ENCODE measurements at regions not wholly inside any gene's neighbourhood (a gene's known extent, or its start where the extent isn't known, plus 50 kb on each side); places are given as distances from the start of the nearest gene placed in this dataset.
"Not testable (repeated sequence)": the region's sequence is repeated elsewhere in the genome, so short reads cannot be mapped to it uniquely, and the experiment has no call there.

DNA sequence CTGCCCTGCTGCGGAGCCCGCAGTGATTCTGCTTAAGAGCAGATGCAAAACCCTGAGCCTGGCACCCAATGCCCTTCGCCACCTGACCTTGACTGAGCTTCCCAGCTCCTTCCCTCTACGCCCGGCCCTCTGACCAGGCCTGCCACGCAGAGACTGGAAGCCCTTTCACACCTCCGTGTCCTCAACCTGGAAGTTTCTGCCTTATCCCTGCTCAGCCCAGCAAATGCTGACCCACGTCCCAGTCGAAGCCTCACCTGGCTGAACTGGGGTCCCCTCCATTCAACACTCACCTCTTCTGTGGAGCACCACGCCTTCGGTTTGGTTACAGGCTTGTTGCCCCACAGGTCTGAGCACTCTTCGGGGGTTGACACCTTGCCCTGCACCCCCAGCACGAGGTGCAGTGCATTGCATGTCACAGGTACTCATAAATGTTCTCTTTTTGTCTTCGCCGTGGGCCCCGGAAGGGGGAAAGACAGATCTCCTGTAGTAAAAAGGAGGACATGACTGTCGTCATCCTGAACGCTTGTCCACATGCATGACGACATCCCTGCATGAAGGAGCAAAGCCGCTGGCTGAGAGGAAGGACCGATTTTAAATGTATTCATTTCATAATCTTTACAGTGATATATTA, 153.6 kb upstream of the TNRC6C start:
- no peak overlapping the region for H3K4me3 ChIP-seq (ENCODE audit: low read depth, low read length)
- peaks cover 37% of the 10 kb centered on the region for H3K27me3 ChIP-seq (ENCODE audit: control insufficient read depth, insufficient read depth, low read length)
- no peak for DNase-seq (ENCODE audit: low read depth)
- H3K36me3 ChIP-seq (ENCODE audit: control insufficient read depth, insufficient read depth, low read length), result no peaks in the 10 kb centered on the region
- TF ChIP-seq, protein P1, sequence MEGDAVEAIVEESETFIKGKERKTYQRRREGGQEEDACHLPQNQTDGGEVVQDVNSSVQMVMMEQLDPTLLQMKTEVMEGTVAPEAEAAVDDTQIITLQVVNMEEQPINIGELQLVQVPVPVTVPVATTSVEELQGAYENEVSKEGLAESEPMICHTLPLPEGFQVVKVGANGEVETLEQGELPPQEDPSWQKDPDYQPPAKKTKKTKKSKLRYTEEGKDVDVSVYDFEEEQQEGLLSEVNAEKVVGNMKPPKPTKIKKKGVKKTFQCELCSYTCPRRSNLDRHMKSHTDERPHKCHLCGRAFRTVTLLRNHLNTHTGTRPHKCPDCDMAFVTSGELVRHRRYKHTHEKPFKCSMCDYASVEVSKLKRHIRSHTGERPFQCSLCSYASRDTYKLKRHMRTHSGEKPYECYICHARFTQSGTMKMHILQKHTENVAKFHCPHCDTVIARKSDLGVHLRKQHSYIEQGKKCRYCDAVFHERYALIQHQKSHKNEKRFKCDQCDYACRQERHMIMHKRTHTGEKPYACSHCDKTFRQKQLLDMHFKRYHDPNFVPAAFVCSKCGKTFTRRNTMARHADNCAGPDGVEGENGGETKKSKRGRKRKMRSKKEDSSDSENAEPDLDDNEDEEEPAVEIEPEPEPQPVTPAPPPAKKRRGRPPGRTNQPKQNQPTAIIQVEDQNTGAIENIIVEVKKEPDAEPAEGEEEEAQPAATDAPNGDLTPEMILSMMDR (IDR thresholded peaks at IDR 0.05; ENCODE audit: insufficient read depth, low read length, poor library complexity, severe bottlenecking), result no peak

DNA sequence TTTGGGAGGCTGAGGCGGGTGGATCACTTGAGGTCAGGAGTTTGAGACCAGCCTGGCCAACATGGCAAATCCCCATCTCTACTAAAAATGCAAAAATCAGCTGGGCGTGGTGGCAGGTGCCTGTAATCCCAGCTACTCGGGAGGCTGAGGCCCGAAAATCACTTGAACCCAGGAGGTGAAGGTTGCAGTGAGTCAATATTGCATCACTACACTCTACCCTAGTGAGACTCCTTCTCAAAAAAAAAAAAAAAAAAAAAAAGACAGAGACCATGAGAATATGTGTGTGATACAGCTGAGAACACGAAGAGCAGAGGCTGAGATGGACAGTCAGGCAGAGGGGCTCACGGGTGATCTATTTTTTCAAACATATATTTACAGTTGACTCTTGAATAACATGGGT, 152.5 kb upstream of the TNRC6C start:
- not testable (repeated sequence) for H3K4me3 ChIP-seq (ENCODE audit: low read depth, low read length); DNase-seq (ENCODE audit: low read depth); H3K36me3 ChIP-seq (ENCODE audit: control insufficient read depth, insufficient read depth, low read length)
- peaks cover 34% of the 10 kb centered on the region for H3K27me3 ChIP-seq (ENCODE audit: control insufficient read depth, insufficient read depth, low read length)

DNA sequence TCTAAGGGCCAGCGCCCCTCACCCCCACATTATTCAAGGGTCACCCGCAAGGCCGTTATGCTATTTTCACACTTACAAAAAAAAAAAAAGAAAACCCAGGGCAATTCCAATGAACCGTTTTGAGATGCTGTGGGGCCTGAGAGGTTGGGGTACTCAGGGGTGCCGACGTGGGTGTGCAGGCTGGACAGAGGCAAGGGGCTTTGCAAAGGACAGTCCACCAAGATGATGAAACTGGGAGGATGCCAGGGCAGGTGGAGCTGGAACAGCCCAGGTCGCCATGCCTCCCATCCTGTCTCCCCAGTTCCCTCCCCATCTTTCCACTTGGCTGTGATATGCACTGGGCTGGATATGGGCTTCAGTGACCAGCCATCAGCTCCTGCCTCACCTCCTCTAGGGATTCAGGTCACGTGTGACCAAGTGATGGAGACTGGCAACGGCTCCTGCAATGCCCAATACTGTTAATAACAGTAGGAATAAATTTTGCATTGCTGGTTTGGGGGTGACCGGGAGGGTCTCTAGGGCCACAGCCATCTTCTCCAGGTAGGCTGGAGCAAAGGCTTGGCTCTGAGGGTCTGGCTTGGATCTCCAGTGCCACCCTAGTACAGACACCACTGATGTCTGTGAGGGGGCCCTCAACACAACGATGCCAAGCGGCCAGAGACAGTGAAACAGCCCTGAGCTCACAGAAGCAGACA, 151.3 kb upstream of the TNRC6C start:
- Histone ChIP-seq H3K4me3 (ENCODE audit: low read depth, low read length) (no peak overlapping the region), H3K36me3 (ENCODE audit: control insufficient read depth, insufficient read depth, low read length) (no peaks in the 10 kb centered on the region), H3K27me3 (ENCODE audit: control insufficient read depth, insufficient read depth, low read length) (peaks cover 24% of the 10 kb centered on the region)
- no peak for DNase-seq (ENCODE audit: low read depth)
- TF ChIP-seq, protein P1 (IDR thresholded peaks at IDR 0.05; ENCODE audit: insufficient read depth, low read length, poor library complexity, severe bottlenecking), result no peak

DNA sequence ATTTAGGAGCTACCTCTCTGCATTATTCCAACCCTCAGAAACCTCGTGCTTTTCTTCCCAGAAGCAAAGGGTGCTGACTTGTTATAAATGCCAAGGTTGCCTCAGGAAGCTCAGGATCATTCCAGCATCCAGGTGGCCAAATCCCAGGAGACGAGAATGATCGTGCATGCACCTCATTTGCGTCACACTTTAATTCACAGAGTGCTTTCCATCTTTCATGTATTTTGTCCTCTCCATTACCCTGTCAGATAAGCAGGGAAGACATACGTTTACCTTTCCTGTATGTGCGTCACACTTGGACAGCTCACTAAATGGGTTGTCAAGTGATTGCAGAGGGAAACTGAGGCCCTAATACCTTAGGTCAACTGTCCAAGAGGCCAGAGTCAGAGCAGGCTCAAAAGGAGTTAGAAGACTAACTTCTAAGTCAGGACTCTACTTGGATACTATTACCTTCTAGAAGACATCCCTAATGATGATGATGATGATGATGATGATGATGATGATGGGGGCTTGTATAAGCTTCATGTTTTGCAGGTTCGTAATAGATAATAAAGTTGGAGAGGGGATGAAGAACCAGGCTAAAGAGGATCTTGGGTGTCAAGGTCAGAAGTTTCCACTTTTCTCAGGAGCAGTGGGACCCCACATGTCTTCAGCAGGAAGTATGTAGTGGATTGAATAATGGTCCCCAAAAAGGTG, 150.6 kb upstream of the TNRC6C start:
- Histone ChIP-seq H3K36me3 (ENCODE audit: control insufficient read depth, insufficient read depth, low read length) (no peaks in the 10 kb centered on the region), H3K4me3 (ENCODE audit: low read depth, low read length) (no peak overlapping the region), H3K27me3 (ENCODE audit: control insufficient read depth, insufficient read depth, low read length) (peaks cover 17% of the 10 kb centered on the region)
- DNase-seq (ENCODE audit: low read depth), result no peak
- TF ChIP-seq, protein P1 (IDR thresholded peaks at IDR 0.05; ENCODE audit: insufficient read depth, low read length, poor library complexity, severe bottlenecking), result no peak

DNA sequence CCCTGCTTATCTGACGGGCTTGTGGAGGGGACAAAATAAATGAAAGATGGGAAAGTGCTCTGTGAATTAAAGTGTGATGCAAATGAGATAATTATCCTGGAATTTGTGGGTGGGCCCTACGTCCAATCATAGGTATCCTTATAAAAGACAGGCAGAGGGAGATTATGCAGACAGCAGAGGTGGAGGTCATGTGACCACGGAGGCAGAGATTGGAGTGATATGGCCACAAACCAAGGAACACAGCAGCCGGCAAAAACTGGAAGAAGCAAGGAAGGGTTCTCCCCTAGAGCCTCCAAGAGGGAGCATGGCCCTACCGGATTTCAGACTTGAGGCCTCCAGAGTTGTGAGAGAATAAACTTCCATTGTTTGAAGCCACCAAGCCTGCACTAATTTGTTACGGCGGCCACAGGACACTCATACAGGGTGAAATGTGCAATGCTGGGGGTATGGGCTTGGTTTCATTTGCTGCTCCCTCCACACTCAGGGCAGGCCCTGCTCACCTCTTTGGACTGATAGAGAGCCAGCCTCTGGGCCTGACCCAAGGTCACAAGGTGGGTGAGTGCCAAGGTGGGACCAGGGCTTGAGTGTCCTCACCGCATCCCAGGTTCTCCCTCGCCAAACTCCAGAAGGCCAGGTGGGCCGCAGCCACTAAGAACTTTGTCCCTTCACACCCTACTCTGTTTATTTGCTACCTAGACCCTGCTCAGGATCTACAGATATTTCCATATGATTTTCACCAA, 149.6 kb upstream of the TNRC6C start:
- H3K4me3 ChIP-seq (ENCODE audit: low read depth, low read length), result no peak overlapping the region
- H3K27me3 ChIP-seq (ENCODE audit: control insufficient read depth, insufficient read depth, low read length), result peaks cover 8% of the 10 kb centered on the region
- no peaks in the 10 kb centered on the region for H3K36me3 ChIP-seq (ENCODE audit: control insufficient read depth, insufficient read depth, low read length)
- DNase-seq (ENCODE audit: low read depth), result no peak
- TF ChIP-seq, protein P1 (IDR thresholded peaks at IDR 0.05; ENCODE audit: insufficient read depth, low read length, poor library complexity, severe bottlenecking), result no peak

DNA sequence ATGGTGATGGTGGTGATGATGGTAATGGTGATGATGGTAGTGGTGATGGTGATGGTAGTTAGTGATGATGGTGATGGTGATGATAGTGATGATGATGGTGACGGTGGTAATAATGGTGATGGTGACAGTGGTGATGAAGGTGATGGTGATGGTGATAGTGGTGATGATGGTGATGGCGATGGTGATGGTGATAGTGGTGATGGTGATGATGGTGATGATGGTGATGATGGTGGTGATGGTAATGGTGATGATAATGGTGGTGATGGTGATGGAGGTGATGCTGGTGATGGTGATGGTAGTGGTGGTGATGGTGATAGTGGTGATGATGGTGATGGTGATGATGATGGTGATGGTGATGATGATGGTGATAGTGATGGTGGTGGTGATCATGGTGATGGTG, 148.7 kb upstream of the TNRC6C start:
- H3K36me3 ChIP-seq (ENCODE audit: control insufficient read depth, insufficient read depth, low read length), result no peaks in the 10 kb centered on the region
- TF ChIP-seq, protein P1 (IDR thresholded peaks at IDR 0.05; ENCODE audit: insufficient read depth, low read length, poor library complexity, severe bottlenecking), result no peak
- no peak overlapping the region for H3K4me3 ChIP-seq (ENCODE audit: low read depth, low read length)
- peaks cover 3% of the 10 kb centered on the region for H3K27me3 ChIP-seq (ENCODE audit: control insufficient read depth, insufficient read depth, low read length)
- DNase-seq (ENCODE audit: low read depth), result no peak
